ENCODE measurements at regions not wholly inside any gene's neighbourhood (a gene's known extent, or its start where the extent isn't known, plus 50 kb on each side); places are given as distances from the start of the nearest gene placed in this dataset.

DNA sequence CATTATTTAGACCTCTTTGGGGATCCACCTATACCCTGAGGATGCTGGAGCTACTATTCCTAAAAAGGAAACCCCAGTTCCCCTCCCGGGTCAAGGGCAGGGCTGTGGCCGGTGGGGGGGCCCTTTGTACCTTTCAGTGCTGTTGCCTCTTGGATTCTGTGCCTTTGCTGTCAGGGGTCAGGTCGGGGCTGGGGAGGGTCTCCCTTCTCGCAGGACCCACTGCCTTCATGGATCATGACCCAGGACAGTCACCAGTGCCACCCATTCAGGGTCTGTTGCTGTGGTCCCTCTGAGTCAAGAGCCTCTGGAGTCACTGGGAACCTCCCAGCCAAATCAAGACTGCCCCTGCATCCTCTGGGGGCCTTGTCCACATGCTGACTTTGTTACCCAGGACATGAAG, 78.1 kb upstream of the CCND1 start (continued):
- TF ChIP-seq, protein P1, sequence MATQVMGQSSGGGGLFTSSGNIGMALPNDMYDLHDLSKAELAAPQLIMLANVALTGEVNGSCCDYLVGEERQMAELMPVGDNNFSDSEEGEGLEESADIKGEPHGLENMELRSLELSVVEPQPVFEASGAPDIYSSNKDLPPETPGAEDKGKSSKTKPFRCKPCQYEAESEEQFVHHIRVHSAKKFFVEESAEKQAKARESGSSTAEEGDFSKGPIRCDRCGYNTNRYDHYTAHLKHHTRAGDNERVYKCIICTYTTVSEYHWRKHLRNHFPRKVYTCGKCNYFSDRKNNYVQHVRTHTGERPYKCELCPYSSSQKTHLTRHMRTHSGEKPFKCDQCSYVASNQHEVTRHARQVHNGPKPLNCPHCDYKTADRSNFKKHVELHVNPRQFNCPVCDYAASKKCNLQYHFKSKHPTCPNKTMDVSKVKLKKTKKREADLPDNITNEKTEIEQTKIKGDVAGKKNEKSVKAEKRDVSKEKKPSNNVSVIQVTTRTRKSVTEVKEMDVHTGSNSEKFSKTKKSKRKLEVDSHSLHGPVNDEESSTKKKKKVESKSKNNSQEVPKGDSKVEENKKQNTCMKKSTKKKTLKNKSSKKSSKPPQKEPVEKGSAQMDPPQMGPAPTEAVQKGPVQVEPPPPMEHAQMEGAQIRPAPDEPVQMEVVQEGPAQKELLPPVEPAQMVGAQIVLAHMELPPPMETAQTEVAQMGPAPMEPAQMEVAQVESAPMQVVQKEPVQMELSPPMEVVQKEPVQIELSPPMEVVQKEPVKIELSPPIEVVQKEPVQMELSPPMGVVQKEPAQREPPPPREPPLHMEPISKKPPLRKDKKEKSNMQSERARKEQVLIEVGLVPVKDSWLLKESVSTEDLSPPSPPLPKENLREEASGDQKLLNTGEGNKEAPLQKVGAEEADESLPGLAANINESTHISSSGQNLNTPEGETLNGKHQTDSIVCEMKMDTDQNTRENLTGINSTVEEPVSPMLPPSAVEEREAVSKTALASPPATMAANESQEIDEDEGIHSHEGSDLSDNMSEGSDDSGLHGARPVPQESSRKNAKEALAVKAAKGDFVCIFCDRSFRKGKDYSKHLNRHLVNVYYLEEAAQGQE (IDR thresholded peaks at IDR 0.05), result no peak
- TF ChIP-seq RARB (CRISPR knock-in tag; IDR thresholded peaks at IDR 0.05) (no peak), POLR2AphosphoS2 (conservative IDR thresholded peaks at IDR 0.05; ENCODE audit: low read length) (no peak), ZFP36 (IDR thresholded peaks at IDR 0.05; ENCODE audit: borderline replicate concordance, partially characterized antibody) (no peak), POLR2A (IDR thresholded peaks at IDR 0.05; ENCODE audit: low read length) (no peak), NR3C1 (IDR thresholded peaks at IDR 0.05) (no peak), HEYL (CRISPR knock-in tag; IDR thresholded peaks at IDR 0.05) (no peak), ESRRA (IDR thresholded peaks at IDR 0.05; ENCODE audit: borderline replicate concordance, low read length) (no peak)
- TF ChIP-seq, protein P2, sequence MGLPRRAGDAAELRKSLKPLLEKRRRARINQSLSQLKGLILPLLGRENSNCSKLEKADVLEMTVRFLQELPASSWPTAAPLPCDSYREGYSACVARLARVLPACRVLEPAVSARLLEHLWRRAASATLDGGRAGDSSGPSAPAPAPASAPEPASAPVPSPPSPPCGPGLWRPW (IDR thresholded peaks at IDR 0.05), result no peak
- TF ChIP-seq, protein P3, sequence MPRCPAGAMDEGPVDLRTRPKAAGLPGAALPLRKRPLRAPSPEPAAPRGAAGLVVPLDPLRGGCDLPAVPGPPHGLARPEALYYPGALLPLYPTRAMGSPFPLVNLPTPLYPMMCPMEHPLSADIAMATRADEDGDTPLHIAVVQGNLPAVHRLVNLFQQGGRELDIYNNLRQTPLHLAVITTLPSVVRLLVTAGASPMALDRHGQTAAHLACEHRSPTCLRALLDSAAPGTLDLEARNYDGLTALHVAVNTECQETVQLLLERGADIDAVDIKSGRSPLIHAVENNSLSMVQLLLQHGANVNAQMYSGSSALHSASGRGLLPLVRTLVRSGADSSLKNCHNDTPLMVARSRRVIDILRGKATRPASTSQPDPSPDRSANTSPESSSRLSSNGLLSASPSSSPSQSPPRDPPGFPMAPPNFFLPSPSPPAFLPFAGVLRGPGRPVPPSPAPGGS (IDR thresholded peaks at IDR 0.05), result no peak
- TF ChIP-seq, protein P4, sequence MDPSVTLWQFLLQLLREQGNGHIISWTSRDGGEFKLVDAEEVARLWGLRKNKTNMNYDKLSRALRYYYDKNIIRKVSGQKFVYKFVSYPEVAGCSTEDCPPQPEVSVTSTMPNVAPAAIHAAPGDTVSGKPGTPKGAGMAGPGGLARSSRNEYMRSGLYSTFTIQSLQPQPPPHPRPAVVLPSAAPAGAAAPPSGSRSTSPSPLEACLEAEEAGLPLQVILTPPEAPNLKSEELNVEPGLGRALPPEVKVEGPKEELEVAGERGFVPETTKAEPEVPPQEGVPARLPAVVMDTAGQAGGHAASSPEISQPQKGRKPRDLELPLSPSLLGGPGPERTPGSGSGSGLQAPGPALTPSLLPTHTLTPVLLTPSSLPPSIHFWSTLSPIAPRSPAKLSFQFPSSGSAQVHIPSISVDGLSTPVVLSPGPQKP (IDR thresholded peaks at IDR 0.05; ENCODE audit: low read depth, low read length), result no peak
- TF ChIP-seq, protein P5, sequence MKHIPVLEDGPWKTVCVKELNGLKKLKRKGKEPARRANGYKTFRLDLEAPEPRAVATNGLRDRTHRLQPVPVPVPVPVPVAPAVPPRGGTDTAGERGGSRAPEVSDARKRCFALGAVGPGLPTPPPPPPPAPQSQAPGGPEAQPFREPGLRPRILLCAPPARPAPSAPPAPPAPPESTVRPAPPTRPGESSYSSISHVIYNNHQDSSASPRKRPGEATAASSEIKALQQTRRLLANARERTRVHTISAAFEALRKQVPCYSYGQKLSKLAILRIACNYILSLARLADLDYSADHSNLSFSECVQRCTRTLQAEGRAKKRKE (CRISPR knock-in tag; IDR thresholded peaks at IDR 0.05; ENCODE audit: low read depth), result no peak

DNA sequence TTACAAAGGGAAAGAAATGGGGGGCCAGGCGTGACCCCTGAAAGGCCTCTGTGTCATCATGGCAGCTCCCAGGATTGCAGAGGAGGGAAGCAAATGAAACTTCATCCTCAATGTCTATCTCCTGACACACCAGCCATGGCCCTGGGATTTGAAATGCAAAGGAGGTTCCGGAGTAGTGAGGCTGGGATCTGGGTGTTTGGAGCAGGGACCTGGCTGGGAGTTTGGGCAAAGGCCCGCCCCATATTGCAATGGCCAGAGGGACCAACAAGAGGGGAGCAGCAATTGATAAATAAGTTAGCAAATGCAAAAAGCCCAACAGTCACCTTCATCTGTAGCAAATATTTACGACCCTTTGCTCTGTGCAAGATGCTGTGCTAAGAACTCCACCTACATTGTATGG, 77.7 kb upstream of the CCND1 start:
- Histone ChIP-seq H3K4me2 (no peak overlapping the region), H3K4me3 (no peak overlapping the region), H3K9me3 (no peaks in the 10 kb centered on the region), H3K4me1 (no peaks in the 10 kb centered on the region), H3K27ac (no peak overlapping the region)
- ChIA-PET CTCF (interaction anchor here (1.0 to 1.5 kb wide), 2 partner anchors 26 to 432 kb away, joined by 5 read pairs; no protein-coding TSS in a partner anchor), POLR2A (no interaction called here)
- DNase-seq (ENCODE audit: low read depth in 1 of 2, low spot score in 1 of 2) (no peak), ATAC-seq (no peak), FAIRE-seq (no peak)
- TF ChIP-seq RARB (CRISPR knock-in tag; IDR thresholded peaks at IDR 0.05), result no peak
- TF ChIP-seq KDM1A (IDR thresholded peaks at IDR 0.05; ENCODE audit: low read depth), result no peak
- 92% methylated on average over 4 of the region's 4 CpGs for WGBS (ENCODE audit: missing lambda C conversion rate)

DNA sequence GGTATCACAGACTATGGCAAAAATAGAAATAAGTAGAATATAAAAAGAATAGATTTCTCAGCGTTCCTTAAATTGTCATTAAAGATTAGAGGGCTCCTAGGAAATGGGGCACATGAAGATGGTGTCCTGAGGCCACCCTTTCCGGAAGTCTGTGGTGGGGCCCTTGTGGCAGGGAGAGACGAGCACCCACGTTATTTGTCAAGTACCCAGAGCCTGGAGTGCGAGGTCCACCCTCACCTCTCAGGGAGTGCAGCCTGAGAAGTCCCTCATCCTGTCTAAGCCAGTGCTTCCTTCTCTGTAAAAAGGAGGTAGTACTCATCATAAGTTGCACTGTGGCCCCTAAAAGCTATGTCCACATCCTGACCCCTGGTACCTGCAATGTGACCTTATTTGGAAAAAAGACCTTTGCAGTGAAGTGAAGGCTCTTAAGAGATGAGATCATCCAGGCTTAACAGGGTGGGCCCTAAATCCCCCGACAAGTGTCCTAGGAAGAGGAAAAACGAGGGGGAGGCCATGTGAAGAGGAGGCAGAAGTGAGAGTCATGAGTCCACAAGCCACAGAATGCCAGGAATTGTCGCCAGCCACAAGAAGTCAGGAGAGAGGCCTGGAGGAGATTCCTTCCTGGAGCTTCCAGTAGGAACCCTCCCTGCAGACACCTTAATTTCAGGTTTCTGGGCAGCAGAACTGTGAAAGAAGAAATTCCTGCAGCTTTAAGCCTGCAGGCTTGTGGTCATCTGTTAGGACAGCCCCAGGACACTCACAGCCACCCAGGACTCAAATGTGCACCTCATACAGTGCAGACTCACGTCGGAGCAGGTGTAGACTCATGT, 76.8 kb upstream of the CCND1 start:
- ChIA-PET POLR2A (no interaction called here), CTCF (no interaction called here)
- H3K4me2 ChIP-seq, result no peak overlapping the region
- H3K4me3 ChIP-seq, result no peak overlapping the region
- WGBS (ENCODE audit: missing lambda C conversion rate), result 62% methylated on average over 10 of the region's 10 CpGs
- no peaks in the 10 kb centered on the region for H3K9me3 ChIP-seq
- ATAC-seq (no peak), DNase-seq (ENCODE audit: low read depth in 1 of 2, low spot score in 1 of 2) (no peak), FAIRE-seq (no peak)
- no peak overlapping the region for H3K27ac ChIP-seq
- TF ChIP-seq, protein P3 (IDR thresholded peaks at IDR 0.05), result no peak
- TF ChIP-seq ZSCAN20 (CRISPR knock-in tag; IDR thresholded peaks at IDR 0.05) (no peak), MYC (IDR thresholded peaks at IDR 0.05; ENCODE audit: borderline replicate concordance, low read length) (no peak), MAZ (IDR thresholded peaks at IDR 0.05; ENCODE audit: borderline replicate concordance, low read depth, low read length) (no peak), CHD2 (IDR thresholded peaks at IDR 0.05; ENCODE audit: low read length, partially characterized antibody) (no peak), HOXA7 (CRISPR knock-in tag; IDR thresholded peaks at IDR 0.05) (no peak), GATA3 (IDR thresholded peaks at IDR 0.05; ENCODE audit: borderline replicate concordance) (no peak), HOXB13 (CRISPR knock-in tag; IDR thresholded peaks at IDR 0.05; ENCODE audit: low read depth) (no peak), NR3C1 (IDR thresholded peaks at IDR 0.05) (no peak), POLR2A (IDR thresholded peaks at IDR 0.05; ENCODE audit: low read length) (no peak)
- TF ChIP-seq, protein P1 (IDR thresholded peaks at IDR 0.05), result no peak
- no peaks in the 10 kb centered on the region for H3K4me1 ChIP-seq
